ENCODE measurements at regions not wholly inside any gene's neighbourhood (a gene's known extent, or its start where the extent isn't known, plus 50 kb on each side); places are given as distances from the start of the nearest gene placed in this dataset.

DNA sequence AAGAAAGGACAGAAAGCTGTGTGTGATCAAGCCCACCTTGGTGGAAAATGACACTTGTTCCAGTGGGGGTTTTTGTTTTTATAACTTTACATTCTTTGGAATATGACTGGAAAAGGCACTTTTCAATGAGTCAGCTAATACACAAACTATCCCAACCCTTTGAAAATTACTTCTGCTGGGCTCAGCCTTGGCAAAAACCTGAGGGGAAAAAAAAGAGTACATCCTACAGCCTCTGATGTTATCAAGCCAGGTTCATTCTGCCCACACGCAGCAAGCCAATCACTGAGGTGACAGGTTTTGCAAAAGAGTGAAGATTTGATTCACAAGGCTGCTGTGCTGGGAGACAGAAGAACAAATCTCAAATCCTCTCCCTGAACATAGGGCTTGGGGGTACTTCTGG is 484.5 kb upstream of the ERCC4 start:
- 100% methylated on average over 1 of the region's 1 CpG for WGBS (ENCODE audit: insufficient coverage, low coverage, low lambda C conversion rate, missing lambda C conversion rate)
- ATAC-seq (no peak), DNase-seq (no peak)
- intact Hi-C loops (cut with DNase I) = no loop called here
- Histone ChIP-seq H3K36me3 (no peaks in the 10 kb centered on the region), H3K4me1 (peaks cover 0 to 12% (median 0%) of the 10 kb centered on the region in 4 donors), H3K27me3 (no peaks in the 10 kb centered on the region), H3K4me3 (no peak overlapping the region), H3K9me3 (no peaks in the 10 kb centered on the region), H3K27ac (no peak overlapping the region)
- TF ChIP-seq POLR2A (IDR thresholded peaks at IDR 0.05) = no peak

DNA sequence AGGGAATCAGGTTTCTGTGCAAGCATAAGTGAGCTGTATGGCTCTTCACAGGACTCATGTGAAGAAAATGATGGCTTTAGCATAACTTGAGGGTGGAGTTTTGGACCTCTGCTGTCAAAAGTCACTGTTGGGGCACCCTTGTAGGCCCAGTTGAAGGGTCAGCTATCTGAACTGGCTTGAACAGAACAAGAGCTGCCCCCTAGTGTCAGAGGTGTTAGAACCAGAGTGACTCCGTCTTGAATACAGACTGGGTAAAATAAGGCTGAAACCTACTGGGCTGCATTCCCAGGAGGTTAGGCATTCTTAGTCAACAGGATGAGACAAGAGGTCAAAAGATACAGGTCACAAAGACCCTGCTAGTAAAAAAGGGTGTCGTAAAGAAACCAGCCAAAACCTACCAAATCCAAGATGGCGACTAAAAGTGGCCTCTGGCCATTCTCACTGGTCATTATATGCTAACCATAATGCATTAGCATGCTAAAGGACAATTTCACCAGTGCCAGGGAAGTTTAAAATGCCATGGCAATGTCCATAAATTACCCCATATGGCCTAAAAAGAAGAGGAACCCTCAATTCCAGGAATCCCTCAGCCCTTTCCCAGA is 484.0 kb upstream of the ERCC4 start:
- no peaks in the 10 kb centered on the region for H3K9me3 ChIP-seq
- peak in 1 of 4 donors; percentile 33 for ATAC-seq
- 49% methylated on average over 2 of the region's 3 CpGs for WGBS (ENCODE audit: insufficient coverage, low coverage, low lambda C conversion rate, missing lambda C conversion rate)
- H3K4me1 ChIP-seq = peaks cover 0 to 12% (median 0%) of the 10 kb centered on the region in 4 donors
- TF ChIP-seq POLR2A (IDR thresholded peaks at IDR 0.05) = no peak
- TF ChIP-seq, protein P1, sequence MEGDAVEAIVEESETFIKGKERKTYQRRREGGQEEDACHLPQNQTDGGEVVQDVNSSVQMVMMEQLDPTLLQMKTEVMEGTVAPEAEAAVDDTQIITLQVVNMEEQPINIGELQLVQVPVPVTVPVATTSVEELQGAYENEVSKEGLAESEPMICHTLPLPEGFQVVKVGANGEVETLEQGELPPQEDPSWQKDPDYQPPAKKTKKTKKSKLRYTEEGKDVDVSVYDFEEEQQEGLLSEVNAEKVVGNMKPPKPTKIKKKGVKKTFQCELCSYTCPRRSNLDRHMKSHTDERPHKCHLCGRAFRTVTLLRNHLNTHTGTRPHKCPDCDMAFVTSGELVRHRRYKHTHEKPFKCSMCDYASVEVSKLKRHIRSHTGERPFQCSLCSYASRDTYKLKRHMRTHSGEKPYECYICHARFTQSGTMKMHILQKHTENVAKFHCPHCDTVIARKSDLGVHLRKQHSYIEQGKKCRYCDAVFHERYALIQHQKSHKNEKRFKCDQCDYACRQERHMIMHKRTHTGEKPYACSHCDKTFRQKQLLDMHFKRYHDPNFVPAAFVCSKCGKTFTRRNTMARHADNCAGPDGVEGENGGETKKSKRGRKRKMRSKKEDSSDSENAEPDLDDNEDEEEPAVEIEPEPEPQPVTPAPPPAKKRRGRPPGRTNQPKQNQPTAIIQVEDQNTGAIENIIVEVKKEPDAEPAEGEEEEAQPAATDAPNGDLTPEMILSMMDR (IDR thresholded peaks at IDR 0.05) = peak in 1 of 4 donors; percentile 21
- H3K36me3 ChIP-seq = no peaks in the 10 kb centered on the region
- H3K27ac ChIP-seq = no peak overlapping the region
- H3K27me3 ChIP-seq = no peaks in the 10 kb centered on the region
- intact Hi-C loops (cut with DNase I) = no loop called here
- no peak overlapping the region for H3K4me3 ChIP-seq
- DNase-seq = no peak

DNA sequence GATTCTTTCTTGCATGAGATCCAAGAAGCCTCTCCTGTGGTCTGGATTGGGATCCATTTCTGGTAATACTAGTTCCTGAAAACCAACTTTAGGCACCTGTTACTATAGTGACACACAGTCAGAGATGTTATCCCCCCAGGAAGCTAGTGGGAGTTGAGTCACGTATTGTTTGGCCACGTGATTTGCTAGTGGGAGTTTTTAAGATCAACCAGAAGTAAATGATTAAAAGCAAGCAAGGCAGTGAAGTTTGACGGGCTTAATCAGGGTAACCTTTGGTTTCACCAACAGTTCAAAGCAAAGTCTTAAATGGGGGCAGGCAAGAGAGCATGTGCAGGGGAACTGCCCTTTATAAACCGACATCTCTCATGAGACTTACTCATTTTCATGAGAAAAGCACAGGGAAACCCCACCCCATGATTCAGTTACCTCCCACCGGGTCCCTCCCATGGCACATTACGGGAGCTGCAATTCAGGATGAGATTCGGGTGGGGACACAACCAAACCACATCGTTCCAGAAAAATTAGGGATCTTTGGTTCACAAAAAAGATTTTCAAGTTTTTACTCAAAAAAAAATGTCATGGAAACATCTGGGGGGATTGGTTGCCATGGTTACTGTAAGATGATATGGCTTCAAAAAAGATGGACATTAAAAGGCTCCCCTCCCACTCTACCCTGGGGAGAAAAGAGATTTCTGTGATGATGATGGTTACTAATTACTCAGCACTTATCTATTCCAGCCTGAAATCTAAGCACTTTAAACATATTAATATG is 483.1 kb upstream of the ERCC4 start:
- Histone ChIP-seq H3K27ac (no peak overlapping the region), H3K4me1 (peaks cover 0 to 12% (median 0%) of the 10 kb centered on the region in 4 donors), H3K36me3 (no peaks in the 10 kb centered on the region), H3K9me3 (no peaks in the 10 kb centered on the region), H3K4me3 (no peak overlapping the region), H3K27me3 (no peaks in the 10 kb centered on the region)
- no peak for TF ChIP-seq POLR2A (IDR thresholded peaks at IDR 0.05)
- TF ChIP-seq, protein P1 (IDR thresholded peaks at IDR 0.05) = no peak
- peak in 3 of 4 donors; percentile 42 to 92 (median 84) for ATAC-seq
- 51% methylated on average over 8 of the region's 8 CpGs for WGBS (ENCODE audit: insufficient coverage, low coverage, low lambda C conversion rate, missing lambda C conversion rate)
- DNase-seq = no peak
- intact Hi-C loops (cut with DNase I) = no loop called here

DNA sequence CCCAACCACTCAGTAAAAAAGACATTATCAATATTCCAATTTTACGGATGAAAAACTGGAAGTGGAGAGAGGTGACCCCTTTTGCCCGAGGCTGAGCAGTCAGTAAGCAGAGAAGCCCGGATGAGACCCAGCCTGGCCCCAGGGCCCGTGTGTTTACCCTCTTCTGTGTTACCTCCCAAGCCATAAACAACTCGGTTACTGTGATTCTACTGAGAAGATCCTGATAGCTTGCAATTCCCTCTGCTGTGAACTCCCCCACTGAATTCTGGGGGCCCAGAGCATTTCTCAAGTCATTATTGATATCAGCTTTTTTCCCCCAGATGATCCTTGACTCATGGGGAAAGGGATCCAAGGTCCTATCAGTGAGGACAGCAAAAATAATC is 482.6 kb upstream of the ERCC4 start:
- intact Hi-C loops (cut with DNase I) = no loop called here
- no peak overlapping the region for H3K27ac ChIP-seq
- no peaks in the 10 kb centered on the region for H3K27me3 ChIP-seq
- no peak for ATAC-seq
- 62% methylated on average over 5 of the region's 5 CpGs for WGBS (ENCODE audit: insufficient coverage, low coverage, low lambda C conversion rate, missing lambda C conversion rate)
- peaks cover 0 to 12% (median 0%) of the 10 kb centered on the region in 4 donors for H3K4me1 ChIP-seq
- TF ChIP-seq, protein P1 (IDR thresholded peaks at IDR 0.05) = no peak
- TF ChIP-seq POLR2A (IDR thresholded peaks at IDR 0.05) = no peak
- no peak for DNase-seq
- no peaks in the 10 kb centered on the region for H3K36me3 ChIP-seq
- no peak overlapping the region for H3K4me3 ChIP-seq
- H3K9me3 ChIP-seq = no peaks in the 10 kb centered on the region

DNA sequence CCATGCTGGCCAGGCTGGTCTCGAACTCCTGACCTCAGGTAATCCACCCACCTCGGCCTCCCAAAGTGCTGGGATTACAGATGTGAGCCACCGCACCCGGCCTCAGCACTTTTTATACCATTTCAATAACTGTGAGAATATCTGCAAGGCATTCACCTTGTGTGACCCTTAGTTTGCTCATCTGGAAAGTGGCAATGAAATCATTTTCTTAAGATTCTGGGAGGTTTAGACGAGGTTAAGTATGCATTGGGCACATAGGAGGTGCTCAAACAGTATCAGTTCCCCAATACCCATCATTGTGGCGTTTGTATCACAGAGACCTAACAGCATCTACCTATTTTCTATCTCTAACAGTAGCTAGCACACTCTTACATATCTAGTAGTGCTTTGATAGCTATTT is 481.9 kb upstream of the ERCC4 start:
- H3K27me3 ChIP-seq = no peaks in the 10 kb centered on the region
- intact Hi-C loops (cut with DNase I) = no loop called here
- no peak for TF ChIP-seq POLR2A (IDR thresholded peaks at IDR 0.05)
- TF ChIP-seq, protein P1 (IDR thresholded peaks at IDR 0.05) = no peak
- WGBS (ENCODE audit: insufficient coverage, low coverage, low lambda C conversion rate, missing lambda C conversion rate) = 57% methylated on average over 3 of the region's 6 CpGs
- no peak overlapping the region for H3K27ac ChIP-seq
- H3K4me3 ChIP-seq = no peak overlapping the region
- H3K9me3 ChIP-seq = no peaks in the 10 kb centered on the region
- no peak for DNase-seq
- ATAC-seq = no peak
- H3K36me3 ChIP-seq = no peaks in the 10 kb centered on the region
- H3K4me1 ChIP-seq = peaks cover 0 to 12% (median 0%) of the 10 kb centered on the region in 4 donors

Data from right lobe of liver (tissue), 6 donors.